HG02763 (cell line): ENCODE measurements at regions not wholly inside any gene's neighbourhood (a gene's known extent, or its start where the extent isn't known, plus 50 kb on each side); places are given as distances from the start of the nearest gene placed in this dataset.

Experiments used
- ATAC-seq: cut with Tn5 transposase; IDR thresholded peaks from one replicate; pipeline ENCODE4 v1.9.1; 2021; ENCODE audit warnings: mild to moderate bottlenecking, moderate library complexity; ENCODE audit not compliant: unreplicated experiment

DNA sequence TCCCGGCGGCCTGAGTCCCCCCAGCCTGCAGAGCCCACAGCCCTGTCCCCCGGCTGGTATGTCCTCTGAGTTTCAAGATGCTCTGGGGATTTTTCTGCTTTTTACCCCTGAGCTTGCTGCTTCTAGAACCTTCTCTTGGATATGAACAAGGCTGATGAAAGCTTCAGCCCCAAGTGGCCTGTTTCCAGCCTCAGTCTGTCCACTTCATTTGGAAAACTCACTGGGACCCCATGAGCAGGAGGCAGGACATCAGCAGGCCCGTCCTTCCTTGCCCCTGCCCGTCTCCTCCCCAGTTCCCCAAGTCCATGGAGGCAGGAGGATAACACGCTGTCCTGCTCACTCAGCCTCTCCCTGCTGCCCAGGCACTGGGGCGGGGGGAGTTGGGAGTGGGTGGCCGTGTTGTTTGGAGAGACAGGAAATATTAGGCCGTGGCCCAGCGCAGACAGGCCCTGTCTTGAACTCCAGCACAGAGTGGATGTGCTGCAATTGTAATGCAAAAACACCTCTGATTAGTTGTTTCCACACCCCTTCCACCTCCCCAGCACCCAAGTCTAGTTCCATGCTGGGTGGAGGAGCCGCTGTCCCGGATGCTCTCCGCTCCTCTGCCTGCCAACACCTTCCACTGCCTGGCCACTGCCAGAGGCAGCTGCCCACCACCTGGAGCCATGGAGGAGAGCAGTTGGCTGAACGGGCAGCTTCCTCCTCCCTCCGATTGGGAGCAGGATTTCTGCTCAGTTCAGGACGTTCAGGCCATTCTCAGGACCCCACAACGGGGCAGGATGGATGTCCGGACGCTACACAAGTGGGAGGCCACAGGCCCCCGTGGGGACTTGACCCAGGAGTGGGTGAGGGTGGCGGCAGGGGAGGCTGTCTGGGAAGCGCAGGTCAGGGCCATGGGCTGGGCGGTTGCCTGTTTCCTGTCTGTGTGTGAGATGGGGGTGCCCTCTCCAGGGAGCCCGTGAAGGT, 216.9 kb upstream of the GSE1 start:
- ATAC-seq: no peak

DNA sequence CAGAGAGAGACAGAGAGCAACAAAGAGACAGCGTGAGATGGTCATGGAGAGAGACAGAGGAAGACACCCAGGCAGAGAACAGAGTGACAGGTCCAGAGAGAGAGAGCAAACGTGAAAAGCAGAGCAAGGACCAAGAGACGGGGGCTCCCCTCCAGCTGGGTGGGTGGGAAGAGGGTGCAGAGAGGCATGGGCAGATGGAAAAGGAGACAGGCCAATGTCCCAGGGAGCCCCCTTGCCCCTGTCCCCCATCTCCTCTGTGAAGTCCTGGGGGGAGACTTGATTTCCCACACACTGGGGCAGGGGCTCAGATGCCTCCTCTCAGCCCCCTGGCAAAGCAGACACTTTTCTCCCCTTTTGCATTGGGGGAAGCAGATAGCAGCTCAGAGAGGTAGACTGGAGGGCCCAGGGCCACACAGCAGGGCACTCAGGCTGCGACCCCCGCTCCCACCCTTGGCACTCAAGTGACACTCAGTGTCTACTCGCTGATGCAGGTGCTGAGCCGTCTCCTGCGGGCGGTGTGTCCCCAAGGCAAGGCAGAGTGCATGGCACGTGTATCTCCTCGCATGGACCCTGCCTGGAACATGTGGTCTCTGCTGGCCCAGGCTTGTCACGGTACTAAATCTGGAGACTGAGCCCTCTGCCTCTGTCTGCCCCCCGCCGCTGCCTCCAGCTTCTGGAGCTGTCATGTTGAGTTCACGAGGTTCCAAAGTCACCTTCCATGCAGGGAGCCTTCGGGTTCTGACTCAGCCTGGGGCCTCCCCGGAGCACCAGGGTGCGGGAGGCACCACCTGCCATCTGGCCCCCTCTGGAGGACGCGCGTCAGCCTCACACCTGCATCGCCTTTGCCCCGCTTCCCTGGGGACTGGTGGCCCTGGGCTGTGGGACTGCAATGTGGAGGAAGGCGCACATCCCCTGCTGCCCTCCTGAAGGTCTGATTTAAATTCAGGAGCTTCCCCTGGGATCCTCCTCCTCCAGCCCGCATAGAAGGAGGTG, 215.9 kb upstream of the GSE1 start:
- no peak for ATAC-seq

DNA sequence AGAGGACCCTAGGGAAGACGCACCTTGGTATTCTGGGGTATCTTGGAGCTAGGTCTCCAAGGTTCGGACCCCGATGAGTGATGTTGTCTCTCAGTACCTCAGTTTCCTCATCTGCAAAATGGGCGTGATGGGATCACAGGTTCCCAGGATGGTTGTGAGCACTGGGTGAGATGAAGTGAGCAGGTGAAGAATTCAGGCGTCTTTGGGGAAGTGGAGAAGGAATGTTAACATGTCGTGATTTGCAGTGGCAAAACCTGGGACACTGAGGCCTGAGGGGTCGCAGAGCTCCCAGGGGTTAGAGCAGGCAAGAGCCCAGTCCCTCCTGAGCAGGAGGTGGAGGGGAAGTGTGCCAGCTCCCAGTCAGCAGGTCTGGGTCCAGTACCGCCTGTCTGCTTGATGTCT, 215.1 kb upstream of the GSE1 start:
- no peak for ATAC-seq

DNA sequence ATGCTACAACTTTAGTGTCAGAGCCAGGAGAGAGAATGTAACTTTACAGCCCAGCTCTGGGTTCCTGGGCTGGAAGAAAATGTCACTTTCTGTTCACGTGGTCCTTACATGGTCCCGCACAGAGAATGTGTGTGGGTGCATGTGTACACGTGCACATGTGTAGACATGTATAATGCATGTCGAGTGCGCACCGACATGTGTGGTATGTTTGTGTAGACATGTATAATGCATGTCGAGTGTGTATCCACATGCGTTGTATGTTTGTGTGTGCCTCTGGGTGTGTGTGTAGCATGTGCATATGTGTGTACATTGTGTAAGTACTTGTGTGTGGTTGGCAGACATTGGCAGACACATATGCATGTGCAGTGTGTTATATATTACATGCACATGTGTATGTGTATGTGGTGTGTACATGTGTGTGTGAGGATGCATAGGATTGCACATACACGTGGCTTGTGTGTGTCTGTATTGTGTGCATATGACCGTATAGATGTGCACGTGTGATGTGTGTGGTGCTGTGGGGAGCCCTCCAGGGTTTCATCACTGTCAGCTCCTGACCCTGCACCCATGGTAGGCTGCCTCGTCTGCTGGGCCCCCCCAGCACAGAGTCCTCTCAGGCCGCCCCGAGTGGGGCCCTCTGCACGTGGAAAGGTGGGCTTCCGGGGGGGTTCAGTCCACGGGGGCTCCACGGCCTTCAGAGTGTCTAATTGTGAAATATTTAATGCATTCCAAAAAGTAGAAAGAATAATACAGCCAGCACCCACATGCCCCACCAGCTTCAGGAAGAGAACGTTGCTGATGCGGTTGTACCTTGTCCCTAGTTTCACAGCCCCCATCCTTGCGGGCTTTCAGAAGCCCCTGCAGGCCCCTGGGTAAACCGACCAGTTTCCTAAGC, 214.2 kb upstream of the GSE1 start:
- no peak for ATAC-seq

- ATAC-seq: no peak
Measured at GRCh38 chr16:85399583-85400284, 213.4 kb upstream of the GSE1 start.

- no peak for ATAC-seq
Measured at GRCh38 chr16:85400305-85401205, 212.6 kb upstream of the GSE1 start.

GRCh38 chr16:85401370-85401916, 211.7 kb upstream of the GSE1 start:
- ATAC-seq: no peak

GRCh38 chr16:85401917-85402766, 211.0 kb upstream of the GSE1 start:
- no peak for ATAC-seq

DNA sequence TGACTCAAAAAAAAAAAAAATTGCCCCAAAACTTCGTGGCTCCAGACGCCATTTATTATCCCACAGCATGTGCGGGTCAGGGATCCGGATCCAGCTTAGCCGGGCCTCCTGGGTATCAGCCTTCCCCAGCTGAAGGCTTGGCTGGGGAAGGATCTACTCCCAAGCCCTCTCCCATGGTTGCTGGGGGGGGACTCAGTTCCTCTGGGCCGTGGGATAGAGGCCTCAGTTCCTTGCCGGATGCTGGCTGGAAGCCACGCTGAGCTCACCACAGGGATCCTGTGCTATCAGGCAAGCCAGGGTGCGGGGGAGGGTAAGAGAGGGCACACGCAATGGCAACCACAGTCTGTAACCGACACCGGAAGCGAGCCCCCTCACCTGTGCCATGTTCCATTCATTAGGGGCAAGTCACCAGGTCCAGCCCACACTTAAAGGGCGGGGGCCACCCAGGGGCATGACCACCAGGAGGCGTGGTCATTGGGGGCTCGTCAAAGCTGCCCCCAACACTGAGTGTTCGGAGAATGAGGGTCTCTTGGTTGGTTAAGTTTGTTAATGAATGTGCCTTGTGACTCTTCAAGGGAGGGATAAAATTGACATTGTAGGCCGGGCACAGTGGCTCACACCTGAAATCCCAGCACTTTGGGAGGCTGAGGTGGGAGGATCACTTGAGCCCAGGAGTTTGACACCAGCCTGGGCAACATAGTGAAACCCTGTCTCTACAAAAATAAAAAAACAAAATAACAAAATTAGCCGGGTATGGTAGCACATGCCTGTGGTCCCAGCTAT, 210.0 kb upstream of the GSE1 start:
- no peak for ATAC-seq

DNA sequence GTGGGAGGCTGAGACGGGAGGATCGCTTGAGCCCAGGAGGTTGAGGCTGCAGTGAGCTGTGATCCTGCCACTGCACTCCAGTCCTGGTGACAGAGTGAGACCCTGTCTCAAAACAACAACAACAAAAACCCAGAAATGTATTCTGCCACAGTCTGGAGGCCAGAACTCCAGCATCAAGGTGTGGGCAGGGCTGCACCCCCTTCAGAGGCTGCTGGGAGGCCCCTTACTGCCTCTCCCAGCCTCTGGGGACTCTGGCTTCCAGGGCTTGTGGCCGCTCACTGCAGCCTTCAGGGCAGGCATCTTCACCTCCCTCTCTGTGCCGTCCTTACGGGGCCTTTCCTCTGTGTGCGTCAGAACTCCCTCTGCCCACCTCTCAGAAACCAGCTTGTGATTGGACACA, 209.4 kb upstream of the GSE1 start:
- ATAC-seq: no peak

- ATAC-seq: no peak
Measured at GRCh38 chr16:85412911-85413520, 200.1 kb upstream of the GSE1 start.

DNA sequence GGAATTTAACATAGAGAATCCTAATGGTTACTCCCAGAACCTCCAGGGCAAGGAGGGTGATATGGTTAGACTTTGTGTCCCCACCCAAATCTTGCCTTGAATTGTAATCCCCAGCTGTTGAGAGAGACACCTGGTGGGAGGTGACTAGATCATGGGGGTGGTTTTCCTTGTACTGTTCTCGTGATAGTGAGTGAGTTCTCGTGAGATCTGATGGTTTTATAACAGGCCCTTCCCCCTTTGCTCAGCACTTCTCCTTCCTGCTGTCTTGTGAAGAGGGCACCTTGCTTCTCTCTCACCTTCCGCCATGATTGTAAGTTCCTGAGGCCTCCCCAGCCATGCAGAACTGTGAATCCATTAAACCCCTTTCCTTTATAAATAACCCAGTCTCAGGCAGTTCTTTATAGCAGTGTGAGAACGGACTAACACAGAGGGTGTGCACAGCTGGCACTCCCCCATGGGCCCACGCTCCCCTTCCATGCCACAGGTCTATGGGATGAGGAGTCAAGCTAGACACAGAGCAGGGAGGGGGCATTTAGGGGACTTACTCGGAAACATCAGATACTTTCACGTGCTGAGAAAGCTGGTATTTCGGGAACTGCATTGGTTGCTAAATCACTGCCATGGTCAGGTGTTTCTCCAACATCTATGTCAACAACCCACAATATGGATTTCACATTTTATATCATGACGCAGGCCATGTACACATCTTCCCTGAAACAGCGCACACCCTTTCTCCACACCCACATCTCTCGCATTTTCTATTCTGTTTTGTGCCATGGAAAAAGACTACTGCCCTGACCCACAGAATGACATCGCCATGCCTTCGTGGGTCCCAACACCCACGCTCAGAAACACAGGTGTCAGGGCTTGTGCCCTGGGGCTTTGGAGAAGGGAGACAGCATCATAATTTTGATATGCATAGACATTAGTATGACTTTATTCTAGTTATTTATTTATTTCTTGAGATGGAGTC, 199.1 kb upstream of the GSE1 start:
- no peak for ATAC-seq

GRCh38 chr16:85415196-85416090, 197.7 kb upstream of the GSE1 start:
- no peak for ATAC-seq
